Endothelial cell of umbilical vein (primary cell): ENCODE measurements at regions not wholly inside any gene's neighbourhood (a gene's known extent, or its start where the extent isn't known, plus 50 kb on each side); places are given as distances from the start of the nearest gene placed in this dataset.

Experiments
- BruUV-seq: library from RNA; stranded (reverse); fragments of 400-500 nt; replicated peaks from 2 replicates; lab custom pipeline; 2021; lab: Mats Ljungman, UMichigan
- CTCF ChIA-PET: fragments of 300-600, 350-600 bp; sonication (Branson Sonifier 250); formaldehyde crosslinking; loops from one replicate; lab custom pipeline; 2021; ENCODE audit warnings: antibody characterized with exemption, inconsistent platforms; lab: Charles Lee
- POLR2A ChIA-PET: fragments of 300-600, 350-600 bp; sonication (Branson Sonifier 250); formaldehyde crosslinking; loops from one replicate; lab custom pipeline; 2021; ENCODE audit warnings: antibody characterized with exemption, inconsistent platforms; lab: Charles Lee
- DNase-seq: peaks from one replicate; pipeline ENCODE4 v3.0.0-alpha.2; 2011; ENCODE audit warnings: low read depth, low spot score
- FAIRE-seq: peaks from 2 replicates; lab custom pipeline; 2011; peaks lifted over from hg19 to GRCh38; lab: Jason Lieb, UNC
- H2AFZ ChIP-seq: 2 replicates; pipeline ENCODE4 v1.6.0; 2012; ENCODE audit warnings: low read depth, low read length, control low read depth, inconsistent platforms
- H3K27ac ChIP-seq: 2 replicates; pipeline ENCODE4 v1.5.1; 2011; ENCODE audit warnings: low read depth, mild to moderate bottlenecking, control low read depth, low read length, moderate library complexity; ENCODE audit not compliant: insufficient read depth
- H3K27me3 ChIP-seq, 2 experiments: 2 replicates each; pipeline versions ENCODE4 v1.6.0 to v1.6.1; 2011; ENCODE audit warnings: low read length in 2 of 2, mixed read lengths in 1 of 2; ENCODE audit not compliant: control insufficient read depth in 2 of 2, insufficient read depth in 2 of 2
- H3K36me3 ChIP-seq, 2 experiments: 2 replicates in 1 of 2; 3 replicates in 1 of 2; pipeline ENCODE4 v1.5.1; 2011; ENCODE audit warnings: low read length in 2 of 2, mild to moderate bottlenecking in 1 of 2, moderate library complexity in 1 of 2; ENCODE audit not compliant: control insufficient read depth in 2 of 2, insufficient read depth in 2 of 2; ENCODE audit errors: extremely low read depth in 1 of 2
- H3K4me1 ChIP-seq: 3 replicates; pipeline ENCODE4 v1.5.1; 2011; ENCODE audit warnings: mild to moderate bottlenecking, low read length; ENCODE audit not compliant: control insufficient read depth, insufficient read depth; ENCODE audit errors: extremely low read depth
- H3K4me2 ChIP-seq: 2 replicates; pipeline ENCODE4 v1.6.1; 2011; ENCODE audit warnings: low read length, control low read depth, mixed read lengths; ENCODE audit not compliant: insufficient read depth
- H3K4me3 ChIP-seq, 3 experiments: fragments of 200-600 bp in 1 of 3; sonication (generic), shearing (Covaris generic) in 1 of 3; replicated peaks in 1 of 3; 2 replicates each; pipeline ENCODE4 v1.5.1; 2011 to 2016; ENCODE audit warnings: control low read depth in 3 of 3, low read length in 3 of 3, mild to moderate bottlenecking in 2 of 3, inconsistent platforms in 1 of 3, low read depth in 1 of 3, moderate library complexity in 1 of 3; ENCODE audit not compliant: insufficient read depth in 1 of 3
- H3K79me2 ChIP-seq: 2 replicates; pipeline ENCODE4 v1.6.0; 2012; ENCODE audit warnings: low read length, inconsistent platforms; ENCODE audit not compliant: control insufficient read depth, insufficient read depth
- H3K9ac ChIP-seq: replicated peaks from 2 replicates; pipeline ENCODE3; 2011; ENCODE audit warnings: low read length, control low read depth; ENCODE audit not compliant: insufficient read depth; ENCODE audit errors: extremely low read depth
- H3K9me1 ChIP-seq: replicated peaks from 3 replicates; pipeline ENCODE4 v1.6.0; 2011; ENCODE audit warnings: mild to moderate bottlenecking, low read length; ENCODE audit not compliant: control insufficient read depth, insufficient read depth; ENCODE audit errors: extremely low read depth
- H3K9me3 ChIP-seq: replicated peaks from 2 replicates; pipeline ENCODE4 v1.5.1; 2012; ENCODE audit warnings: low read length, inconsistent platforms; ENCODE audit not compliant: control insufficient read depth, insufficient read depth
- H4K20me1 ChIP-seq: replicated peaks from 2 replicates; pipeline ENCODE3; 2011; ENCODE audit warnings: mild to moderate bottlenecking, low read length; ENCODE audit not compliant: control insufficient read depth, insufficient read depth; ENCODE audit errors: extremely low read depth
- CTCF ChIP-seq, 2 donors: IDR thresholded peaks; 1 replicate in 1 of 2; 2 replicates in 1 of 2; pipeline ENCODE4 v1.5.1; 2011; ENCODE audit warnings: low read length in 2 of 2, mild to moderate bottlenecking in 2 of 2, moderate library complexity in 2 of 2, control low read depth in 1 of 2, inconsistent platforms in 1 of 2, low read depth in 1 of 2; ENCODE audit not compliant: insufficient read depth in 1 of 2; ENCODE audit errors: extremely low read depth in 1 of 2
- EZH2 ChIP-seq: IDR thresholded peaks from 2 replicates; pipeline ENCODE4 v1.6.1; 2012; ENCODE audit warnings: borderline replicate concordance, low read depth, mild to moderate bottlenecking, moderate library complexity, low read length, inconsistent platforms; ENCODE audit not compliant: severe bottlenecking
- FOS ChIP-seq: IDR thresholded peaks from 2 replicates; pipeline ENCODE4 v1.6.1; 2011; ENCODE audit warnings: mild to moderate bottlenecking, low read length, moderate library complexity, borderline replicate concordance; ENCODE audit not compliant: insufficient read depth
- GATA2 ChIP-seq: IDR thresholded peaks from 2 replicates; pipeline ENCODE4 v1.7.0; 2011; ENCODE audit warnings: low read depth, mild to moderate bottlenecking, moderate library complexity, mixed read lengths, low read length; ENCODE audit not compliant: insufficient read length, insufficient read depth
- JUN ChIP-seq: IDR thresholded peaks from 2 replicates; pipeline ENCODE4 v1.6.1; 2011; ENCODE audit warnings: borderline replicate concordance, low read depth; ENCODE audit not compliant: insufficient read length, insufficient read depth
- MYC ChIP-seq: IDR thresholded peaks from one replicate; pipeline ENCODE4 v1.6.1; 2011; ENCODE audit warnings: mild to moderate bottlenecking, low read depth, low read length
- POLR2A ChIP-seq: IDR thresholded peaks from 2 replicates; pipeline ENCODE4 v1.6.1; 2012; ENCODE audit warnings: low read depth, mild to moderate bottlenecking, control low read depth, low read length
- POLR2AphosphoS5 ChIP-seq: IDR thresholded peaks from 2 replicates; pipeline ENCODE4 v1.6.1; 2012; ENCODE audit warnings: low read depth, mild to moderate bottlenecking, control low read depth, low read length, moderate library complexity; ENCODE audit not compliant: insufficient read depth
- dilution Hi-C: fragments of 300-500 bp; cut with MboI; formaldehyde crosslinking; loops from one replicate; pipeline ENCODE4 v1.15.0; 2019; ENCODE audit warnings: low sequenced_read_pairs; ENCODE audit not compliant: extremely low pct_ligation_motif_present
- intact Hi-C: fragments of 100-400 bp; cut with micrococcal nuclease; formaldehyde crosslinking; loops from one replicate; pipeline ENCODE4 v1.10.0; 2022
- TF ChIP-seq, protein P1 (sequence below): IDR thresholded peaks from 2 replicates; pipeline ENCODE4 v1.6.1; 2011; ENCODE audit not compliant: insufficient read depth, insufficient read length

DNA sequence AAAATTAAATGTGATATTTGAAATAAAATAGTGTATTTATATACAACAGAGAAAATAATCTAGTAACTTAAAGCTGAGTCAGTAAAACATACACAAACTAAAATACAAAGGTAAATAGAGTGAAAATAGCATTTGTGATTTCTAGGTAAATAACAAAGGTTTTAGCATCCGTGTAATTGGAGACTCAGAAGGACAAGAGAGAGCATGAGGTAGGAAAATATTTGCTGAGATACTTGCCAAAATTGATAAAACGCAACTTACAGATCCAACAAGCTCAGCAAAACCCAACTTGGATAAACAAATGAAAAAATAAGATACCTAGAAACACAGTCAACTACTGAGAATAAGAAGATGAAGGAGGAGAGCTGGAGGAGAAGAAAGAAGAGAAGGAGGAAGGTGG, 634.7 kb upstream of the CCDC179 start:
- no peak for FAIRE-seq
- dilution Hi-C loops: no loop called here
- BruUV-seq: no TSS peak
- intact Hi-C loops: no loop called here
- H3K9ac ChIP-seq: no peak overlapping the region
- H3K4me1 ChIP-seq: no peaks in the 10 kb centered on the region
- H3K4me2 ChIP-seq: no peak overlapping the region
- H3K4me3 ChIP-seq: no peak overlapping the region
- DNase-seq: no peak
- H3K27me3 ChIP-seq: peaks cover 0 to 2% of the 10 kb centered on the region in 2 experiments
- POLR2A ChIA-PET: no interaction called here
- no peak for TF ChIP-seq GATA2
- TF ChIP-seq MYC: no peak
- TF ChIP-seq JUN: no peak
- TF ChIP-seq, protein P1, sequence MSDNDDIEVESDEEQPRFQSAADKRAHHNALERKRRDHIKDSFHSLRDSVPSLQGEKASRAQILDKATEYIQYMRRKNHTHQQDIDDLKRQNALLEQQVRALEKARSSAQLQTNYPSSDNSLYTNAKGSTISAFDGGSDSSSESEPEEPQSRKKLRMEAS: no peak
- TF ChIP-seq CTCF (IDR thresholded peaks at IDR 0.05; ENCODE audit: extremely low read depth in 1 of 2, insufficient read depth in 1 of 2, low read depth in 1 of 2, low read length in 2 of 2): no peak
- TF ChIP-seq FOS: no peak
- no peak for TF ChIP-seq EZH2
- TF ChIP-seq POLR2AphosphoS5: no peak
- no peak for TF ChIP-seq POLR2A
- H4K20me1 ChIP-seq: no peaks in the 10 kb centered on the region
- CTCF ChIA-PET: interaction anchor here (1.0 kb wide), 1 partner anchor 9 kb away, joined by 5 read pairs; no protein-coding TSS in a partner anchor
- no peak overlapping the region for H3K27ac ChIP-seq
- no peaks in the 10 kb centered on the region for H3K36me3 ChIP-seq
- H3K9me1 ChIP-seq: no peaks in the 10 kb centered on the region
- no peaks in the 10 kb centered on the region for H3K9me3 ChIP-seq
- H3K79me2 ChIP-seq: no peaks in the 10 kb centered on the region
- H2AFZ ChIP-seq: no peak overlapping the region
